Pancreas (tissue), 10 donors: ENCODE measurements at regions not wholly inside any gene's neighbourhood (a gene's known extent, or its start where the extent isn't known, plus 50 kb on each side); places are given as distances from the start of the nearest gene placed in this dataset.

ENCODE experiments used
- ATAC-seq, 4 donors: fragments of 200-7000 bp; cut with Tn5 transposase; one replicate each; pipeline versions ENCODE4 v1.8.0 to v1.9.1; 2020; ENCODE audit warnings: mild to moderate bottlenecking in 4 of 4, moderate library complexity in 4 of 4
- DNase-seq, 6 donors: peaks; one replicate each; pipeline ENCODE4 v3.0.0-alpha.2; 2020
- FAIRE-seq: peaks from 2 replicates; lab custom pipeline; 2012; peaks lifted over from hg19 to GRCh38; lab: Jason Lieb, UNC
- H3K27ac ChIP-seq, 4 donors: fragments of 200-600 bp; sonication (generic); 1 replicate in 3 of 4; 2 replicates in 1 of 4; pipeline versions ENCODE4 v1.5.0 to v1.8.0; 2020
- H3K27me3 ChIP-seq, 4 donors: fragments of 200-600 bp; one replicate each; pipeline ENCODE4 v1.8.0; 2021
- H3K36me3 ChIP-seq, 3 donors: fragments of 200-600 bp; sonication (generic) in 1 of 3; one replicate each; pipeline versions ENCODE4 v1.5.0 to v1.8.0; 2020 to 2021
- H3K4me1 ChIP-seq, 3 donors: fragments of 200-600 bp; one replicate each; pipeline ENCODE4 v1.8.0; 2021
- H3K4me3 ChIP-seq, 4 donors: fragments of 200-600 bp; sonication (generic) in 2 of 4; one replicate each; pipeline versions ENCODE4 v1.5.0 to v1.8.0; 2020 to 2021
- H3K9me3 ChIP-seq, 4 donors: fragments of 200-600 bp; one replicate each; pipeline ENCODE4 v1.8.0; 2021
- CTCF ChIP-seq, 4 donors: fragments of 200-600 bp; sonication (generic) in 3 of 4; IDR thresholded peaks; one replicate each; pipeline versions ENCODE4 v1.5.0 to v1.8.0; 2021; ENCODE audit warnings: antibody characterized with exemption in 4 of 4
- WGBS, 2 donors: extraction: QIAGEN DNeasy Blood & Tissue Kit; methylation state at CpG; one replicate each; pipeline ENCODE4 v1.1.7; 2013; 5-methylcytosine and 5-hydroxymethylcytosine counted together
- intact Hi-C, 3 donors: fragments of 100-400 bp; cut with DNase I; formaldehyde crosslinking; loops; one replicate each; pipeline versions ENCODE4 v1.11.1 to v1.14.2; 2022
- donor health status: healthy with polysubstance abuse.
- donor health status: DM: no; HTN: no; CAD: no; lungs with moderate emphysema.
- donor health status: DM: no; HTN: no; CAD: no.
- donor health status: control.
- donor health status: control.
- donor health status: Bipolar disorder and iron deficiency.
- donor health status: DM: yes; HTN: yes; CAD: no.
- donor health status: DM: no; HTN: no; CAD: no.
- donor health status: DM: no; HTN: no; CAD: no.
- donor health status: DM: yes; HTN: yes; CAD: no.

DNA sequence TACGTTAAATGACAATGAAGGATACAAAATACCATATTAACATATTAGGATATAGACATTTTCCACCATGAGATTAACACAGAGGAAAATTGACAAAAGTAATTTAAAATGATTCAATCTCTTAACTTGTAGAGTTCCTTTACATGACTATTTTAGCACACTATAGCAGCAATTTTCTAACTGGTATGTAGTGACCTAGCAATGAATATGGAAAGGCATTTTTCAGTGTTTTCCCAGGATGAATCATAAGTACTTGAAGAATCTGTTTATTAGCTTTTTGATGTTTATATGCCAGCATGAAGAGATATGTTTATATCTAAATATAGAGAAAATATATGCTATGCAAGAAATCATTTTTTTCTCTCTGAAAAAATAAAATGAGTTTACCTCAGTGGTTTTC, 782.5 kb upstream of the CDH10 start:
- no peak for TF ChIP-seq CTCF (IDR thresholded peaks at IDR 0.05)

DNA sequence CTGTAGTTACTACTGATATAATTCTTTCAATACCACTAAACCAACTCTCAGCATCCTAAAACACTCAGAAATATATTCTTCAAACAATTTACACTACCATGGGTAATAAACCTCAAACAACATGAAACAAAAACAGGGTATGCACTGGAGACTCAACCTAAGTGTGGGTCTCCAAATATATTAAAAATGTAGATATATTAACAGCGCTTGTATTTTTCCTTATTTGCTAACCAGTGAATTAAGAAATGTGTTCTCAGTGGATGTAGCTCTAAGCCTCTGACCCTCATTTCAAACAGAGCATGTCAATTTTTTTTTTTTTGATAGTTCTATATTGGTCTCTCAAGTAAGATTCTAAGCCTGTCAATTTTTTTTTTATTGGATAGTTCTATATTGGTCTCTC, 778.5 kb upstream of the CDH10 start:
- no peak for FAIRE-seq
- 55 to 69% methylated on average over 1 of the region's 1 CpG for WGBS, 2 donors
- no peaks in the 10 kb centered on the region for H3K27me3 ChIP-seq
- H3K9me3 ChIP-seq: no peaks in the 10 kb centered on the region
- no peak overlapping the region for H3K4me3 ChIP-seq
- no peaks in the 10 kb centered on the region for H3K36me3 ChIP-seq
- intact Hi-C loops: no loop called here
- DNase-seq: no peak
- no peak for ATAC-seq
- H3K4me1 ChIP-seq: no peaks in the 10 kb centered on the region
- H3K27ac ChIP-seq: no peak overlapping the region
- TF ChIP-seq CTCF (IDR thresholded peaks at IDR 0.05): no peak

More for the DNA sequence above, 782.5 kb upstream of the CDH10 start:
- ATAC-seq (no peak), DNase-seq (no peak), FAIRE-seq (no peak)
- no peak overlapping the region for H3K27ac ChIP-seq
- intact Hi-C loops: no loop called here
- H3K4me3 ChIP-seq: no peak overlapping the region
- no peaks in the 10 kb centered on the region for H3K36me3 ChIP-seq
- H3K4me1 ChIP-seq: no peaks in the 10 kb centered on the region
- WGBS, 2 donors: 85 to 98% methylated on average over 1 of the region's 1 CpG
- H3K27me3 ChIP-seq: no peaks in the 10 kb centered on the region
- no peaks in the 10 kb centered on the region for H3K9me3 ChIP-seq

DNA sequence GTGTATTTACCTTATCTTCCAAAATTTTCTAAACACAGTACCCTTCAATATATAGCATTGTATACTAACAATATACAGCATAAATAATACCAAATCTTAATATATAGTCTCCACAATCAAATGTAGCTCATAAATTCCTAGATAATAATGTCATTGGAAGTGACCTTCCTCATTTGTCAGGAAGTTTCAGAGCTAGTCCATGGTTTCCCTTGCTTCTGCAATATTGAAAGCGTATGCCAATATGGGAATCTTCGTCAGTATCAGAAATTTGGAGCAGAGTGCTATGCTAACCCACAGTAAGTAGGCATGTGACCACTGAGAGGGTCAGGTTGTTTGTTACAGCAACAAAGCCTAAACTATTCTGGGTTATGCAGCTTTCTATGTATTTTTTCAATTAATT, 774.9 kb upstream of the CDH10 start:
- no peak for ATAC-seq

DNA sequence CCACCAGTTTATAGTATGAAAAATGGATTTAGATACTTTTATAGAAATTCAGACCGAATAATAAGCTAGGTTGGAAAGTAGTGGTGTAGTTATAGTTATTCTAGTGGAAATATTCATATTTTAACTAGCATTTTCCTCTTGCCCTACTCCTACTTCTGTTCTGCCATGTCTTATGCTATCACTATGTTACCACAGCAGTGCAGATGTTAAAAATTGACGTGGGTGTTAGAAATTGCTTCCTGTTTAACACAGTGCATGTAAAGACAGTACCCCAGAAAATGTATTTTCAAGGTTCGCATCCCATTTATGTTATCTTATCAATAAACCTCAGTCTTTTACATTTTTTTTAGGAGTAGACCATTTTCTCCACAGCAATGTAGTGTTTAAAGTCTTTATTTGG, 774.2 kb upstream of the CDH10 start:
- H3K4me3 ChIP-seq: no peak overlapping the region
- TF ChIP-seq CTCF (IDR thresholded peaks at IDR 0.05): no peak
- 44 to 51% methylated on average over 3 of the region's 3 CpGs for WGBS, 2 donors
- H3K4me1 ChIP-seq: no peaks in the 10 kb centered on the region
- intact Hi-C loops: no loop called here
- DNase-seq (no peak), FAIRE-seq (no peak), ATAC-seq (no peak)
- H3K27ac ChIP-seq: no peak overlapping the region
- no peaks in the 10 kb centered on the region for H3K27me3 ChIP-seq
- no peaks in the 10 kb centered on the region for H3K9me3 ChIP-seq
- no peaks in the 10 kb centered on the region for H3K36me3 ChIP-seq

More for the DNA sequence above, 774.9 kb upstream of the CDH10 start:
- Histone ChIP-seq H3K4me1 (no peaks in the 10 kb centered on the region), H3K36me3 (no peaks in the 10 kb centered on the region), H3K9me3 (no peaks in the 10 kb centered on the region), H3K4me3 (no peak overlapping the region), H3K27ac (no peak overlapping the region), H3K27me3 (no peaks in the 10 kb centered on the region)
- 65 to 84% methylated on average over 2 of the region's 2 CpGs for WGBS, 2 donors
- intact Hi-C loops: no loop called here
- no peak for DNase-seq
- FAIRE-seq: no peak
- TF ChIP-seq CTCF (IDR thresholded peaks at IDR 0.05): no peak

GRCh38 chr5:25418319-25418859, 773.6 kb upstream of the CDH10 start:
- Histone ChIP-seq H3K9me3 (no peaks in the 10 kb centered on the region), H3K27ac (no peak overlapping the region), H3K4me3 (no peak overlapping the region), H3K36me3 (no peaks in the 10 kb centered on the region), H3K4me1 (no peaks in the 10 kb centered on the region), H3K27me3 (no peaks in the 10 kb centered on the region)
- WGBS, 2 donors: 41 to 47% methylated on average over 2 of the region's 2 CpGs
- no peak for TF ChIP-seq CTCF (IDR thresholded peaks at IDR 0.05)
- no peak for DNase-seq
- ATAC-seq: no peak
- FAIRE-seq: no peak
- intact Hi-C loops: no loop called here
